Activated CD4-positive, alpha-beta T cell treated with anti-CD3 and anti-CD28 coated beads, Interleukin-2, amount 50 U/mL, for 48 hours (primary cell): ENCODE measurements at regions not wholly inside any gene's neighbourhood (a gene's known extent, or its start where the extent isn't known, plus 50 kb on each side); places are given as distances from the start of the nearest gene placed in this dataset.

ENCODE experiments used
- DNase-seq, 2 experiments: peaks; one replicate each; pipeline ENCODE4 v3.0.0-alpha.2; 2020

DNA sequence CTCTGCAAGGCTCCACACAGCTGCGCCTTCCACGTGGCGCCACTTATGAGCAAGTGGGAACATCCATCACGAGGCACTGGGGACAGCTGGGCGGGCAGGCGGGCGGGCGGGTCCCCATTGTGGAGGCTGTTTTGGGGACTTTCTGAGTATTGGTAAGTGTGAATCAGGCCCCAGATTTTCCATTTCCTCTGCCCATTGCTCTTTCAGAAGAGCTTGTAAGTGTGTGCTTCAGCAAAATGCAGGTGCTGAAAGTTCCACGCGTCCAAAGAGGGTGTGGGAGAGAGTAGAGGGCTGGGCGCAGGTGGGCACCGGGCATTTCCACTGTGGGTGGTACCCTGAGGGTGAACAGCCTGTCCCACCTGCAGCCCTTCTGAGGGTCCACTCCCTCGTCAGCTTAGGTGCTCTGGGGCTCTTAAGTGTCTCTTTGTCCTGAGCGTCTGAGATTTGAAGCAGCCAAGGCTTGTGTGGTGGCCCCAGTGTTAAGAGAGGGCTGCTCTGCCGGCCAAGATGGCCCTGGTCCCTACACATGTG, 177.1 kb downstream of the RPLP1 start:
- peak; percentile 27 to 38 for DNase-seq

DNA sequence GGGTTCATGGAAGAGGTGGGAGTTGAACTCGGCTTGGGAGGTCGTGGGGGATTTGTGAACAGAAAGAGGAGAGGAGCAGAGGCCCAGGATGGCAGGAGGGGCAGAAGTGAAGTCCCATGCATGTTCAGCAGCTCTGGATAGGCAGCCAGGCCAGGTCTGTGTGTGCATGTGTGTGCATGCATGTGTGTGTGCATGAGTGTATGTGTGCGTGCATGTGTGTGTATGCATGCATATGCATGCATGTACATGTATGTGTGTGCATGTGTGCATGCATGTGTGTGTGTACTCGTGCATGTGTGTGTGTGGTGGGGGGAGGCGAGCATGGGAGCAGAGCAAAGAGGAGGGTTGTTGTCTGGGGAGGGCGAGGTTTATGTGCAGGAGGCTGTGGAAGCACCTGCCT, 178.4 kb downstream of the RPLP1 start:
- no peak for DNase-seq

- DNase-seq: no peak
Observed at GRCh38 chr15:69631978-69632377, 179.4 kb downstream of the RPLP1 start.

DNA sequence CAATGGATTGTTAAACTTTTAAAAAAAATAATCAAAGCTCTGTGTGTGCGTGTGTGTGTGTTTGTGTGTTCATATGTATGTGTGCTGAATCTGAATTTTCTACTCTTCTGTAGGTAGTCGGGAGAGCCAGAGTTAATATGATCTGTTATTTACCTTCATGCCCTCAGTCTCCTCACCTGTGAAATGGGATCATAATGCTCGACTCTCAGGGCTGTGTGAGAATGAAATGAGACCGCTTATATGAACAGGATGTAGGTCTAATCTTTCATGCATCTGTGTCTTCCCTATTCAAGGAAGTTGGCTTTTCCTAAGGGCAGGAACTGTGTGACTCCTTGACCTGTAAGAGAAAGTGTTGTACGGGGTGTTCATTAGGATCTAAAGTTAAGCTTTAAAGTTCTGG, 182.2 kb downstream of the RPLP1 start:
- DNase-seq: no peak

DNA sequence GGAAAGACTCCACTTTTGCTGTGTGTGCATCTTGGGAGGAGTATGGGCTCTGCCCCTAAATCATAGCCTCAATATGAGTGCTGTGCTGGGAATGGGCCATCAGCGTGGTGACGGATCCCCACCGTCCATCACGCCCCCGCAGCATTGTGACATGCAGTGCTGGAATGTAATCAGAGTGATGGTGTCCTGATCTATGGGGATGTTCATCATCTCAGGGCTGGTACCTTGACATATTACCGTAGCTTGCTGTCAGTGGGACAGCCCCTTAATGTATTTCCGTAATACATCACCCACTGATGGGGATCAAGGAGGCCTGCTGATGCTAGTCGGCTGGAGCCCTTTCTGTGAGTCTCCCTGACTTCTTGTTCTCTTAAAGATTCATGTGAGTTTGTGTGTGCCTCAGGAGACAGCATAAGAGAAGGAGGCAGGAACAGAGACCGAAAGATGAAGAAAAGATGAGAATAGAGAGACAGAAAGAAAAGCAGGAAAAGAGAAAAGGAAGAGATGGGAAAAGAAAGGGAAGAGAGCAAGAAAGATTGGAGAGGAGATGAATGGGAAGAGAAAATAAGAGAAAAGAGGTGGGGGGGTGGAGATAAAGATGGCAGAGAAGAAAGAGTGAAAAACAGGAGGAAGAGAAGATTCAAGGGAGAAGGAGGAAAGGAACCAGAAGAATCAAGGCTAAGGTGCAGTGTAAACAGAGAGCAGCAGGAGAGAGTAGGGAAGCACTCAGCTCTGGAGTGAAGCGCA, 183.7 kb downstream of the RPLP1 start:
- DNase-seq: no peak

- DNase-seq: no peak
Observed at GRCh38 chr15:69637818-69638217, 185.2 kb downstream of the RPLP1 start.

DNA sequence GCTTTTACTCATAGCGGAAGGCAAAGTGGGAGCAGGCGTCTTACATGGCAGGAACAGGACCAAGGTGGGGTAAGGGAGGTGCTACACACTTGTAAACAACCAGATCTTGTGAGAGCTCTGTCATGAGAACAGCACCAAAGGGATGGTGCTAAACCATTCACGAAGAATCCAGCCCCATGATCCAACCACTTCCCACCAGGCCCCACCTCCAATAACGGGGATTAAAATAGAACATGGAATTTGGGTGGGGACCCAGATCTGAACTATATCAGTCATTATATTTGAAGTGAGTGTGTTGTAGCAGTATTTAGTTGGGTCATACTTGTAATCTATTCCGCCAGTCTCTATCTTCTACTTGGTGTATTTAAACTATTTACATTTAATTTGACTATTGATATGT, 190.9 kb downstream of the RPLP1 start:
- no peak for DNase-seq

GRCh38 chr15:69643971-69644370, 191.4 kb downstream of the RPLP1 start:
- DNase-seq: no peak

DNA sequence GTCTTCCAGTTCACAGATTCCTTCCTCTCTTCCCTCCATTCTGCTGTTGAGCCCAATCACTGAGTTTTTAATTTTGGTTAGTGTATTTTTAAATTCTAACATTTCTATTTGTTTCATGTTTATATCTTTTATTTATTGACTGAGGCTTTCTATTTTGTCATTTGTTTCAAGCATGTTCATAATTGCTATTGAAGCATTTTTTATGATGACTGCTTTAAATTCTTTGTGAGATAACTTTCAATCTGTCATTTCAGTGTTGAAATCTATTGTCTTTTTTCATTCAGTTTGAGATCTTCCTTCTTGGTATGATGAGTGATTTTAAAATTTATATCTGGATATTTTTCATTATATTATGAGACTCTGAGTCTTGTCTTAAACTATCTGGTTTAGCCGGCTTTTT, 192.3 kb downstream of the RPLP1 start:
- no peak for DNase-seq

DNA sequence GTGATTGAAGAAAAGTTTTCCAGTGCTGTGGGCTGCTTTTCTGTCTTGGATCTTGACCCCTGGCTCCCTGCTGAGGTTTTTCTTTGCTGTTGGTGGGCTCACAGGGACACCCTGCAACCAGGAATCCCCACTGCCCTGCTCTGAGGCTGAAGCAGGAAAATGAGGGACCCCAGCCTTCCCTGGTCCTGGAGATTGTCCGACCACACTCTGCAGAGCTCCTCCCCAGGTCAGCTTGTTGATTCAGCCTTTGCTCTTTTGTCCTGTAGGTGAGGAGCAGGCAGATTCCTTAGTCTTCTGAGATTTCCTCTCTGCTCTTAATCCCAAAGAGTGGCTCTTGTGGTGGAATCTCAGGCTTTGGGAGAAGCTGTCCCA, 194.5 kb downstream of the RPLP1 start:
- DNase-seq: no peak

- no peak for DNase-seq
Observed at GRCh38 chr15:69648212-69648611, 195.6 kb downstream of the RPLP1 start.

GRCh38 chr15:69648775-69649735, 196.4 kb downstream of the RPLP1 start:
- DNase-seq: no peak

- DNase-seq: no peak
Observed at GRCh38 chr15:69652293-69652692, 199.7 kb downstream of the RPLP1 start.

DNA sequence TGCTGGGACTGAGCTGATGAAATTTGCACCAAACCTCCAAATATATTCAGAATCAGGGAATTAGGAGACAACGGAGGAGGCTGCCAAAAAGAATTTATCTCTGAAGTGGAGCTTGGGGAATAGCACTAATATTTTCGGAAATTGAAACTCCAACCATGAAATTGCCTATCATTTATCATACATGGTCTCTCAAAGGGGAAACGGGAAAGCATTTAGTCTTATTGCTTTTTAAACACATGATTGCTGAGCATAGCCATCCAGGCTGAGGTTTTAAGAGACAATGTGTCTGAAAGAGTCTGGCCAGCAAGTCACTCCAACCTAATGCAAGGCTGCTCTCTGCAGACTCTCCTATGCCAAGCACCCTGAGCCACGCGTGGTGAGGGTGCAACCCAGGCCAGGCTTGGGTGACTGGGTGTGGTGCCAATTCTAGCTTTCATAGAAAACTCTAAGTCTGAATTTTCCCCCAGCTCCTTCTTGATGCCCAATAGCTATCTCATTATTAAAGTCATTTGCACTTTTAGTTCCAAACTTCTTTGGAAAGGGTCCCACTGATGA, 200.2 kb downstream of the RPLP1 start:
- DNase-seq: no peak

DNA sequence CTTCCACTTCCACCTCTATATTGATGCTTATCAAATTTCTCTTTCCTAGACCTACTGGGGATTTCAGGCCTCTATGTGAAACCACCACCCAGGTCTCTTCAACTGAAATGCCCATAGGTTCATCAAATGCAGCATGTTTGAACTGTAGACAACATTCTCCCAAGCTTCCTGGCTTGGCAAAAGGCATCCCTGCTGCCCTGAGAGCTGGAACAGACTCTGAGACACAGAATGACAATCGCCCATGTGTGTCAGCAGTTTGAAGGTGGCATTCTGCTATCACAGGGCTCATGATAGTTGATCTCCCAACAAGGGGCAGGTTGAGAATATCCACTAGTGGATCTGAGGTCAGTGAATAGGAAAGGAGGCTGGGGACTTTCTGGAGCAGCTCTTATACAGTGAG, 200.7 kb downstream of the RPLP1 start:
- no peak for DNase-seq

GRCh38 chr15:69653846-69654245, 201.2 kb downstream of the RPLP1 start:
- no peak for DNase-seq

DNA sequence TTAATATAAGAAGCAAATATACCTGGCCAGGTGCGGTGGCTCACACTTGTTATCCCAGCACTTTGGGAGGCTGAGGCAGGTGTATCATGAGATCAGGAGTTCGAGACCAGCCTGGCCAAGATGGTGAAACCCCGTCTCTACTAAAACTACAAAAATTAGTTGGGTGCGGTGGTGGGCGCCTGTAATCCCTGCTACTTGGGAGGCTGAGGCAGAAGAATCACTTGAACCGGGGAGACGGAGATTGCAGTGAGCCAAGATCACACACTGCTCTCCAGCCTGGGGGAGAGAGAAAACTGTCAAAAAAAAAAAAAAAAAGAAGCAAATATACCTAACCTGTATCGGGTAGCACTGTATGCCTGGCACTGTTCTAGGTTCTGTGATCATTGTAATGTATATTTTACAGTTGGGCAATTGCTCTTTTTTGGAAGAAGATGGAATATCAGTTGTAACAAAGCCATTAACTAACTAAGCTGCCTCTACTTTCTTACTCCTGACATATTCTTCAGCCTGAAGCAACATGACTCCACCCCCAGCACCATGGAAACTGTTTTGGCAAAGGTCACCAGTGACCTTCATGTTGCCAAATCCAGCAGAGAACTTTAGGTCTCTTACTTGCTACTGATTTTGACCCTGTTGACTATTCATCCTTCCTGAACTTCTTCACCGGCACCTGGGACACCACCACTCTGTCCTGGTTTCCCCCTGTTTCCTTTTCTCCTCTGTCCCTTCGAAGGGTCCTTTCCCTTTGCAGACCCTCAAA, 203.8 kb downstream of the RPLP1 start:
- DNase-seq: no peak

DNA sequence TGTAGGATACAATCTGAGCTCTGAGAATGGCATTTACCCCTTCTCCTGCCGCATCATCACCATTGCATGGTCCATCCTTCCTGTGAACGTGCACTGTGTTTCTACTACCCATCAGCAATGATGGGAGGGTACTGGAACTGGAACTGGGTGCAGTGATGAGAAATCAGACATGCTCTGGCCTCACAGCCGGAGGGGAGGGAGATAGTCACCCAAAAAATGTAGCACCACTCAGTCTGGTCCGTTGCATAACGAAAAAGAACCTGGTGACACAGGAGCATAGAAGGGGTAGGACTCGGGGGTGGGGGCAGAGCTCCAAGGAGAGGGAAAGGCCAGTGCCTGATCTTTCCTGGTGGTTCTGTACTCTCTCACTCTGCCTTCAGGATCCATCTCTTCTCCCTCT, 205.0 kb downstream of the RPLP1 start:
- no peak for DNase-seq

- no peak for DNase-seq
Observed at GRCh38 chr15:69658411-69658945, 205.9 kb downstream of the RPLP1 start.

- DNase-seq: no peak
Observed at GRCh38 chr15:69659454-69660050, 206.9 kb downstream of the RPLP1 start.

DNA sequence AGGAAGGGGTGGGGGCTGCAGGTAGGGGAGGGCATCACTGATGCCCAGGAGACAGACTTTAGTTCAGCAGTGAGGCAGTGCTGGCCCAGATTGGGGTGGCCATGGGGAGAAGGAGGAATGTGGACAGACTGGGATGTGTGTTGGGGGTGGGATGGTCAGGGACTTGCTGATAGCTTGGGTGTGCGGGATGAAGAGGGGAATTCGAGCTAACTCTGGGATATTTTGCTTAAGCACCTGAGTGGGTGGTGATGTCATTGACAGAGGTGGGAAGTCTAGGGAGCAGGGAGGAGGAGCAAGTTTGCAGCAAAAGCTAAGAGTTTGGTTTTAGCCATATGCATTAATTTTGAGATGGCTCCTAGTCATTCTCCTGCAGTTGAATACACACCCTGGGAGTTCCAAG, 207.5 kb downstream of the RPLP1 start:
- no peak for DNase-seq
